ENCODE measurements at regions not wholly inside any gene's neighbourhood (a gene's known extent, or its start where the extent isn't known, plus 50 kb on each side); places are given as distances from the start of the nearest gene placed in this dataset.

GRCh38 chr14:71384007-71384845 is 477.0 kb downstream of the PCNX1 start:
- Mint-ChIP-seq H3K4me3 (no peak overlapping the region), H3K27ac (no peak overlapping the region), H3K9me3 (peaks cover 13% of the 10 kb centered on the region), H3K36me3 (peaks cover 16% of the 10 kb centered on the region), H3K4me1 (ENCODE audit: unreplicated experiment) (peaks cover 41% of the 10 kb centered on the region), H3K27me3 (no peaks in the 10 kb centered on the region)
- TF ChIP-seq CTCF (conservative IDR thresholded peaks at IDR 0.05), result no peak
- no peak for DNase-seq (ENCODE audit: extremely low spot score, unreplicated experiment)

DNA sequence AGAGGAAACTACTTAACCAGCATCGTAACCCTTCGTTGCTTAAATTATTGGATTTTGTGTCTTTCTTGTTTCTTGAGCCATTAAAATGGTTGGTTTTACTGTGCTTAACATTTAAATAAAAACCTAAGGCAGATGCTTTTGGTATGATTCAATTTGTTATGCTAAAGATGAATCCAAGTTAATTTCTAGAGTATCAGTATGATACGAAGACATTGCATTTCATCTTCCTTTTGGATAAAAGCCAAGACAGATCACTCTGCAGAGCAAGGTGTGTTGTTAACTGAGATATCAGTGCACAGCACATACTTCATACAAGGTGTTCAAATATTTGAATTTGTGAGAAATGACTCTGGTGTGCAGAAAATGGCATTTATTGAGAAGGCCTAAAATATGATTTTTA is 480.5 kb downstream of the PCNX1 start:
- Mint-ChIP-seq H3K9me3 (peaks cover 3% of the 10 kb centered on the region), H3K4me1 (ENCODE audit: unreplicated experiment) (peaks cover 33% of the 10 kb centered on the region), H3K27ac (no peak overlapping the region), H3K36me3 (peaks cover 9% of the 10 kb centered on the region), H3K27me3 (no peaks in the 10 kb centered on the region), H3K4me3 (no peak overlapping the region)
- no peak for DNase-seq (ENCODE audit: extremely low spot score, unreplicated experiment)
- no peak for TF ChIP-seq CTCF (conservative IDR thresholded peaks at IDR 0.05)

- Mint-ChIP-seq H3K4me3 (no peak overlapping the region), H3K27ac (no peak overlapping the region), H3K9me3 (no peaks in the 10 kb centered on the region), H3K4me1 (ENCODE audit: unreplicated experiment) (peaks cover 29% of the 10 kb centered on the region), H3K36me3 (peaks cover 9% of the 10 kb centered on the region), H3K27me3 (no peaks in the 10 kb centered on the region)
- TF ChIP-seq CTCF (conservative IDR thresholded peaks at IDR 0.05), result no peak
- DNase-seq (ENCODE audit: extremely low spot score, unreplicated experiment), result no peak
Measured at GRCh38 chr14:71388336-71388735, 481.1 kb downstream of the PCNX1 start.

GRCh38 chr14:71388862-71389261 is 481.6 kb downstream of the PCNX1 start:
- no peaks in the 10 kb centered on the region for H3K27me3 Mint-ChIP-seq

DNA sequence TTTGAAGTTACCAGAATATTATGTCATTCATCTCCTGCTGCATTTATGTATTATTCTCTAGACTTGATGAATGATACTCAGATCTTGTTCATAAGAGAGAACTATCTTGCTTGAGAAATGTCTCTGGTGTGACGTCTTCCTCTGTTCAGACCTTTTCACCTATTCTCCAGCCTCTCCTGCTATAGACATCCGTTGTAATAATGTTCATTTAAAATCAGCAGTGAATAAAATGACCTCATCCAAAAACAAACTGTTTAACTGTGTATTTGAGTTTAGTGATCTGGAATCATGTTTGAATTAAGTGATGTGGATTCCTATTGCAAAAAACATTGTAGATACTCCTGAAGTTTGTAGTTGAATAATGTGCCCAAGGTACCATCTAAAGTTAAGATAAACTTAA is 487.1 kb downstream of the PCNX1 start:
- peaks cover 4% of the 10 kb centered on the region for H3K4me1 Mint-ChIP-seq (ENCODE audit: unreplicated experiment)
- H3K4me3 Mint-ChIP-seq, result no peak overlapping the region
- H3K36me3 Mint-ChIP-seq, result peaks cover 3% of the 10 kb centered on the region
- TF ChIP-seq CTCF (conservative IDR thresholded peaks at IDR 0.05), result no peak
- no peak overlapping the region for H3K27ac Mint-ChIP-seq
- H3K27me3 Mint-ChIP-seq, result no peaks in the 10 kb centered on the region
- H3K9me3 Mint-ChIP-seq, result no peaks in the 10 kb centered on the region
- DNase-seq (ENCODE audit: extremely low spot score, unreplicated experiment), result no peak

More at GRCh38 chr14:71388862-71389261, 481.6 kb downstream of the PCNX1 start:
- Mint-ChIP-seq H3K27ac (no peak overlapping the region), H3K9me3 (no peaks in the 10 kb centered on the region), H3K36me3 (peaks cover 9% of the 10 kb centered on the region), H3K4me1 (ENCODE audit: unreplicated experiment) (peaks cover 24% of the 10 kb centered on the region), H3K4me3 (no peak overlapping the region)
- TF ChIP-seq CTCF (conservative IDR thresholded peaks at IDR 0.05), result no peak
- DNase-seq (ENCODE audit: extremely low spot score, unreplicated experiment), result no peak

Measured in type B pancreatic cell (in vitro differentiated cells).